K562 (cell line): ENCODE measurements at regions not wholly inside any gene's neighbourhood (a gene's known extent, or its start where the extent isn't known, plus 50 kb on each side); places are given as distances from the start of the nearest gene placed in this dataset.

Source experiments
- BHLHE40 ChIP-seq: IDR thresholded peaks from 2 replicates; pipeline ENCODE4 v1.6.1; 2011; ENCODE audit warnings: low read length, improper control_type of control experiment
- CTCF ChIP-seq, 3 experiments: IDR thresholded peaks in 2 of 3; conservative IDR thresholded peaks in 1 of 3; 2 replicates each; pipeline ENCODE4 v1.5.1; 2011 to 2012; ENCODE audit warnings: low read length in 3 of 3, mild to moderate bottlenecking in 3 of 3, control low read depth in 2 of 3, improper control_type of control experiment in 1 of 3, inconsistent platforms in 1 of 3, low read depth in 1 of 3, mixed read lengths in 1 of 3, moderate library complexity in 1 of 3; ENCODE audit not compliant: insufficient read depth in 2 of 3
- FOXK2 ChIP-seq, 2 experiments: fragments of 450-650 bp; IDR thresholded peaks in 1 of 2; conservative IDR thresholded peaks in 1 of 2; 2 replicates each; pipeline ENCODE4 v1.6.1; 2016; ENCODE audit warnings: low read depth in 2 of 2, mild to moderate bottlenecking in 1 of 2
- IRF2 ChIP-seq: sonication (generic); formaldehyde crosslinking; IDR thresholded peaks from 2 replicates; pipeline ENCODE4 v1.8.1; 2022; ENCODE audit warnings: mild to moderate bottlenecking, missing genetic modification reagents
- KAT2B ChIP-seq: IDR thresholded peaks from one replicate; pipeline ENCODE4 v1.6.1; 2012; ENCODE audit warnings: low read depth, mild to moderate bottlenecking, control low read depth, inconsistent platforms, low read length, moderate library complexity
- KAT7 ChIP-seq: sonication (generic); formaldehyde crosslinking; IDR thresholded peaks from 2 replicates; pipeline ENCODE4 v1.8.0; 2022; ENCODE audit warnings: missing genetic modification reagents, mild to moderate bottlenecking, borderline replicate concordance
- NFIC ChIP-seq: fragments of 450-650 bp; IDR thresholded peaks from 2 replicates; pipeline ENCODE4 v1.6.1; 2017; ENCODE audit warnings: mild to moderate bottlenecking, inconsistent platforms
- POLR2A ChIP-seq: fragments of 450-650 bp; conservative IDR thresholded peaks from 2 replicates; pipeline ENCODE4 v1.6.1; 2016
- RNF2 ChIP-seq: sonication (generic); IDR thresholded peaks from 2 replicates; pipeline ENCODE4 v1.6.1; 2016
- TARDBP ChIP-seq: fragments of 450-650 bp; IDR thresholded peaks from 2 replicates; pipeline ENCODE4 v1.6.1; 2016
- TF ChIP-seq, protein P1 (sequence below): sonication (generic); formaldehyde crosslinking; IDR thresholded peaks from 2 replicates; pipeline ENCODE4 v1.8.1; 2023; ENCODE audit warnings: mild to moderate bottlenecking, missing genetic modification reagents, moderate library complexity

- TF ChIP-seq RNF2 (no peak), CTCF (IDR thresholded peaks at IDR 0.05 in 2 of 3, conservative IDR thresholded peaks at IDR 0.05 in 1 of 3; ENCODE audit: insufficient read depth in 2 of 3, low read depth in 1 of 3, low read length in 3 of 3) (no peak), TARDBP (no peak), POLR2A (no peak), KAT7 (CRISPR knock-in tag) (no peak), BHLHE40 (no peak), KAT2B (no peak), NFIC (no peak), FOXK2 (conservative IDR thresholded peaks at IDR 0.05 in 1 of 2, IDR thresholded peaks at IDR 0.05 in 1 of 2; ENCODE audit: low read depth in 2 of 2) (no peak), IRF2 (CRISPR knock-in tag) (no peak)
- TF ChIP-seq, protein P1, sequence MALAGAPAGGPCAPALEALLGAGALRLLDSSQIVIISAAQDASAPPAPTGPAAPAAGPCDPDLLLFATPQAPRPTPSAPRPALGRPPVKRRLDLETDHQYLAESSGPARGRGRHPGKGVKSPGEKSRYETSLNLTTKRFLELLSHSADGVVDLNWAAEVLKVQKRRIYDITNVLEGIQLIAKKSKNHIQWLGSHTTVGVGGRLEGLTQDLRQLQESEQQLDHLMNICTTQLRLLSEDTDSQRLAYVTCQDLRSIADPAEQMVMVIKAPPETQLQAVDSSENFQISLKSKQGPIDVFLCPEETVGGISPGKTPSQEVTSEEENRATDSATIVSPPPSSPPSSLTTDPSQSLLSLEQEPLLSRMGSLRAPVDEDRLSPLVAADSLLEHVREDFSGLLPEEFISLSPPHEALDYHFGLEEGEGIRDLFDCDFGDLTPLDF: no peak
Observed at GRCh38 chr5:5648694-5649093, 226.2 kb downstream of the ICE1 start.
